Neural cell (in vitro differentiated cells): ENCODE measurements at regions not wholly inside any gene's neighbourhood (a gene's known extent, or its start where the extent isn't known, plus 50 kb on each side); places are given as distances from the start of the nearest gene placed in this dataset.

Source experiments
- MXI1 ChIP-seq: fragments of 450-650 bp; conservative IDR thresholded peaks from 2 replicates; pipeline ENCODE4 v1.6.1; 2014; ENCODE audit warnings: antibody characterized with exemption, mild to moderate bottlenecking; ENCODE audit not compliant: poor library complexity, severe bottlenecking
- TF ChIP-seq, protein P1 (sequence below): fragments of 450-650 bp; IDR thresholded peaks from 2 replicates; pipeline ENCODE4 v1.5.1; 2014; ENCODE audit warnings: antibody characterized with exemption, mild to moderate bottlenecking, moderate library complexity; ENCODE audit not compliant: poor library complexity, severe bottlenecking

DNA sequence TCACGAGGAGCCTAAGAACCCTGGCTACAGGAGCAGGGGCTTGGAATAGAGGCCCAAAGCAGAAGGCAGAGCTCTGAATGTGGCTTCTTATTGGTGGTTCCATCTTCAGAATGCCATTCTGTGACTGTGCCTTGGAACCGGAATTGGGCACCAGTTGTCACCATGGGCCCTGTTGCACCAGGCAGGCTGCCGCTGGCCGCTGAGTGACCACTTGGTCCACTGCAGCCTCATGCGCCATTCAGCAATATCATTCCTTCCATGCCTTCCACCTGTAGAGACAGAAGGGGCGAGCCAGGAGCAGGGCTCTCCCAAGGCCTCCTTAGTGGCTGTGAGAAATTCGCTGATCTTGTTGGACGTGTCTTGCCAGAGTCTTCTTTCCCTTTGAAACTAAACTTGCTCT is 270.3 kb upstream of the CHD6 start:
- TF ChIP-seq MXI1, result no peak
- TF ChIP-seq, protein P1, sequence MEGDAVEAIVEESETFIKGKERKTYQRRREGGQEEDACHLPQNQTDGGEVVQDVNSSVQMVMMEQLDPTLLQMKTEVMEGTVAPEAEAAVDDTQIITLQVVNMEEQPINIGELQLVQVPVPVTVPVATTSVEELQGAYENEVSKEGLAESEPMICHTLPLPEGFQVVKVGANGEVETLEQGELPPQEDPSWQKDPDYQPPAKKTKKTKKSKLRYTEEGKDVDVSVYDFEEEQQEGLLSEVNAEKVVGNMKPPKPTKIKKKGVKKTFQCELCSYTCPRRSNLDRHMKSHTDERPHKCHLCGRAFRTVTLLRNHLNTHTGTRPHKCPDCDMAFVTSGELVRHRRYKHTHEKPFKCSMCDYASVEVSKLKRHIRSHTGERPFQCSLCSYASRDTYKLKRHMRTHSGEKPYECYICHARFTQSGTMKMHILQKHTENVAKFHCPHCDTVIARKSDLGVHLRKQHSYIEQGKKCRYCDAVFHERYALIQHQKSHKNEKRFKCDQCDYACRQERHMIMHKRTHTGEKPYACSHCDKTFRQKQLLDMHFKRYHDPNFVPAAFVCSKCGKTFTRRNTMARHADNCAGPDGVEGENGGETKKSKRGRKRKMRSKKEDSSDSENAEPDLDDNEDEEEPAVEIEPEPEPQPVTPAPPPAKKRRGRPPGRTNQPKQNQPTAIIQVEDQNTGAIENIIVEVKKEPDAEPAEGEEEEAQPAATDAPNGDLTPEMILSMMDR, result no peak
